Fibroblast of the aortic adventitia (primary cell): ENCODE measurements at regions not wholly inside any gene's neighbourhood (a gene's known extent, or its start where the extent isn't known, plus 50 kb on each side); places are given as distances from the start of the nearest gene placed in this dataset.

Experiments
- DNase-seq: peaks from one replicate; pipeline ENCODE4 v3.0.0-alpha.2; 2010; ENCODE audit warnings: low read depth
- H3K4me3 ChIP-seq: 2 replicates; pipeline ENCODE4 v1.5.1; 2011; ENCODE audit warnings: low read depth, mild to moderate bottlenecking, control low read depth, low read length, moderate library complexity
- CTCF ChIP-seq: IDR thresholded peaks from 2 replicates; pipeline ENCODE4 v1.5.1; 2011; ENCODE audit warnings: mild to moderate bottlenecking, low read length, control low read depth, inconsistent platforms; ENCODE audit not compliant: insufficient read depth

- no peak overlapping the region for H3K4me3 ChIP-seq
- peak; percentile 68 for DNase-seq
- TF ChIP-seq CTCF: no peak
Observed at GRCh38 chr2:220188031-220188430, 560.6 kb downstream of the SLC4A3 start.

- TF ChIP-seq CTCF: no peak
- DNase-seq: no peak
- H3K4me3 ChIP-seq: no peak overlapping the region
Observed at GRCh38 chr2:220191031-220191430, 563.6 kb downstream of the SLC4A3 start.

GRCh38 chr2:220191737-220192136, 564.3 kb downstream of the SLC4A3 start:
- no peak for TF ChIP-seq CTCF
- no peak overlapping the region for H3K4me3 ChIP-seq
- DNase-seq: no peak

GRCh38 chr2:220192994-220193753, 565.7 kb downstream of the SLC4A3 start:
- DNase-seq: peak; percentile 32
- no peak overlapping the region for H3K4me3 ChIP-seq

GRCh38 chr2:220194630-220195584, 567.5 kb downstream of the SLC4A3 start:
- no peak for TF ChIP-seq CTCF
- H3K4me3 ChIP-seq: no peak overlapping the region
- DNase-seq: no peak

More at GRCh38 chr2:220192994-220193753, 565.7 kb downstream of the SLC4A3 start:
- no peak for TF ChIP-seq CTCF

- no peak overlapping the region for H3K4me3 ChIP-seq
- DNase-seq: peak; percentile 91
- TF ChIP-seq CTCF: no peak
Observed at GRCh38 chr2:220198896-220199295, 571.5 kb downstream of the SLC4A3 start.
